Renal cortical epithelial cell (primary cell): ENCODE measurements at regions not wholly inside any gene's neighbourhood (a gene's known extent, or its start where the extent isn't known, plus 50 kb on each side); places are given as distances from the start of the nearest gene placed in this dataset.

Experiments
- DNase-seq: peaks from one replicate; pipeline ENCODE4 v3.0.0-alpha.2; 2011; ENCODE audit warnings: low read depth

GRCh38 chr12:58364389-58365086 lies 423.2 kb downstream of the ATP23 start:
- DNase-seq: peak; percentile 99

GRCh38 chr12:58365087-58365390 lies 423.7 kb downstream of the ATP23 start:
- DNase-seq: no peak

GRCh38 chr12:58367041-58367440 lies 425.7 kb downstream of the ATP23 start:
- peak; percentile 9 for DNase-seq

DNA sequence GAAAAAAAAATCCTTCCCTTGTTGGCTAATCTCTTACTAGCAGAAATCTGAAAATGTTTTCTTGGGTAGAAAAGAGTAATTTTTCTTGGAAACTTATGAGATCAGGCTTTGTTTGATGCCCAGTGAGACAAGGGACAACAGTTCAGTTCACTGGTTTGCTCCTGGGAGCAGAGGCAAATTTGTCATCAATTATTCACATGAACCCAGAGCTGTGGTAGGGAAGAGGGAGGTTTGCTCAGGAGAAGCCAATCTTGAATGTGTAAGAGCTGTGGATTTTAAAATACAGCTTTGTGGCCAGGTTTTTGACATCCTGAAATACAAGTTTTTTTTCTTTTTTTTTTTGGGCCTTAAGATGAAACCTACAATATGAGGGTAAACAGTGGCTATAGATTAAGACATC lies 426.6 kb downstream of the ATP23 start:
- DNase-seq: peak; percentile 58

DNA sequence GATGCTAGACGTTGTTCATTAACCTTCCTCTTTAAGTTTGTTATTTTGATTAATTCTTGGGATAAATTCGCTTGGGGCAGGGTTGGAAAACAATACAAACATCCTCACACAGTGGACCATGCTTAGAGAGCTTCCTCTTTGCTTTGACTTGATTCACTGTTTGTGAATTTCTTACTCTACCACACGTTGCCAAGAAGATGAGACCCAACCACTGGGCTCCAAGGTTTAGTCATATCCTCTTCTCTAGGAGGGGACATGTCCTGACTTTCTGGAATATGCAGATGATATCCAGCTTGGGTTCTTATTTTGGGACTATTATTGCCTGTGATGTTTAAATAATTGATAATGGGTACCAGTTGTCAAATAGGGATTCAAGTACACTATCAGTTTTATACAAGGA lies 428.2 kb downstream of the ATP23 start:
- no peak for DNase-seq

GRCh38 chr12:58372298-58372697 lies 430.9 kb downstream of the ATP23 start:
- no peak for DNase-seq

DNA sequence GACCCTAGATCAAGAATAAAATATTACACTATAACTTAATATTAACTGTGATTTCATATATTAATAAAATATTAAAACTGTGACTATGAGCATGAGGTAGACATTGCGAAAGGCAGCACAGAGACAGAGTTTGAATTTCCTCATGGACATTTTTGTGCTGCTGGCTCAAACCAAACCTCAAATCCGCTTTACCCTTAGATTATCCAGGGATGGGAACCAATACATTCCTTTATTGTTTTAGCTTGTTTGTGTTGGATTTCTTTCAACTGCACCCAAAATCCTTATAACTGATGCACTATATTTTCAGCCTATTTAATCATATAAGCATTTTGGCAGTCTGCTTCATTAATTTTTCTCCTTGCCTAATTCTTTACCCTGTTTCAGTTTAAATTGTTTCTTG lies 436.7 kb downstream of the ATP23 start:
- no peak for DNase-seq

GRCh38 chr12:58381546-58381945 lies 440.2 kb downstream of the ATP23 start:
- no peak for DNase-seq

DNA sequence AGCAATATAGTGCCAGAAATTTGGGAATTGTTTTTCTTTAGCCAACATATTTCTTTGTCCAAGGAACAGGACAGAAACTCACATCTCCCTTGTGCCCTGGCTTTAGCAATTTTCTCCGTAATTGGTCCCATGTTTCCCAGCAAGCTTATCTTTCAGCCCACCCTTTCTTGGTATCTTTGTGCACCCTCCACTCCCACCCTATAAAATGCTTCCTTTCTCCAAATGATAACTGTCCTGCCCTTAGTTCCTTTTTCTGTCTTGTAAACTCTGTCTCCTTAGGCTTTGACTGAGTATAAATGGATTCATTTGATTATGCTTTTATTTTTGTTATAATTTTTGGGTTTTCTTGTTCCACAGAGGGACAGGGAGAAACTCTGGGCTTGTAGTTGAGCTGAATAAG lies 442.8 kb downstream of the ATP23 start:
- DNase-seq: no peak

GRCh38 chr12:58386136-58386535 lies 444.8 kb downstream of the ATP23 start:
- peak; percentile 19 for DNase-seq

DNA sequence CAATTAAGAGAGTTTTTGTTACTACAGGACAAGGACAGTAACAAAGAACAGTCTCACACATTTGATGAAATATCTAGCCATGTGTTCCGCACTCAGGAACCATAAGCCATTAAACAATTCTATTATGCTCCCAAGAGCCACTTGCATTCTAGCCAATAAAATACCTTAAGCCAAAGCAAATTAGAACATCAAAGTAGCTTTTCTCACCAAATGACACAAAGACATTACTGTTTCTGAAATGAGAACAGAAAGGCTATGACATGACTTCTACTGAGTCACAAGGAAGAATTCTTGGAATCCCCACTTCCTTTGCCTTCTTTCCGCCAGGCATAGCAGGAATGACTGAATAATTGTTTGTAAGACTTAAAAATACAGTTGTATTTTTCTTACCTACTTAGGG lies 445.8 kb downstream of the ATP23 start:
- peak; percentile 90 for DNase-seq

- no peak for DNase-seq
Measured at GRCh38 chr12:58388261-58388660, 446.9 kb downstream of the ATP23 start.

GRCh38 chr12:58393152-58393551 lies 451.8 kb downstream of the ATP23 start:
- peak; percentile 79 for DNase-seq

DNA sequence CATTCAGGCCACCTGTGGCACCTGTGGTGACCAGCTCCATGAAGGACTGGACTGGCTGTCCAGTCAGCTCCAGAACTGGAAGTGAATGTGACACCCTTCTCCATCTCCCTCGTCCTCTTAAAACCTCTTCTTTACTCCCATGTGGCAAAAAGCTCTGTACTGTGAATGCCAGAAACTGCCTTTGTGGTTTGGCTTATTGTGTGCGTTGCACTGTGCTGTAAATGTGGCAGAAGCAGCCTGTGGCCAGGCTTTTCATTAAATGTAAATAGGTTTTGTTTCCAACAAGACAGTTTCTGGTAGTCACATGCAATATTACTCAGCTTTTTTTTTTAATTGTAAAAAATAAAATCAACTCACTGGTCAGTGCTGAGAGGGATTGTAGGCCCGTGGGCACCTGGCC lies 453.7 kb downstream of the ATP23 start:
- DNase-seq: no peak

DNA sequence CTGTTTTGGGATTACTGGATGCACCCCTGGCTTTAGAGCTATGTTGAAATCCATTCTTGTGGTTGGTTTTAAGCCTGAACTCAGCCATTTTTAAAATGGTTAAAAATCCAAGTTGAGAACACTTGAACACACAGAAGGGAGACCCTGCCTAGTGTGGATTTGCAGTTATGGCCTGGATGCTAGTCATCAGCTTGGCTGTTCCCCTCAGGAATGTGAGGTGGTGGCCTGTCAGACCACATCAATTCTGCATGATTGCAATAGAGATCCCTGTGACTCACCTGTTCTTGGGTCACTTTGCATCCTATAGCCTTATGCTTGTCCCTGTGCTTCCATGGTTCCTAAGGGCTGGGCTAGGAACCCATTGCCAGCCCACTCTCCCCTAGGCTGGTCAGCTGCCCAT lies 454.1 kb downstream of the ATP23 start:
- peak; percentile 92 for DNase-seq

DNA sequence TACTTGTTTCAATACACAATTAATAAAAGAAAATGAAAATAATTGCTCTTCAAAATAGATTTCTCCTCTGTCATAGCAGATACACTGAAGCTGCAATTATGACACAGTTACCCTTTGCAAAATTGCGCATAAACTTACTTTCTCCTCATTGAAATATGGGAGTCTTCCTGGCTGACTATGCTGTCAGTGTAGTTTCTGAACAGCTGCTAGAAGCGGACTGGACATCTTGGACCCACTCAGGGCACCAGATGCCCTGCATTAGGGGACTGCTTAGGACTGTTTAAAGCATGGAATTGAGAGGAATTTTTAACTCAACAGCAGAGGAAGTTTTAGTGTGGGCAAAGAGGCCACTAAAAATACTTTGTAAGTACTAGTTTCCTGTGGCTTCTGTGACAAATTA lies 454.9 kb downstream of the ATP23 start:
- DNase-seq: no peak

- DNase-seq: no peak
Measured at GRCh38 chr12:58405363-58405762, 464.0 kb downstream of the ATP23 start.

DNA sequence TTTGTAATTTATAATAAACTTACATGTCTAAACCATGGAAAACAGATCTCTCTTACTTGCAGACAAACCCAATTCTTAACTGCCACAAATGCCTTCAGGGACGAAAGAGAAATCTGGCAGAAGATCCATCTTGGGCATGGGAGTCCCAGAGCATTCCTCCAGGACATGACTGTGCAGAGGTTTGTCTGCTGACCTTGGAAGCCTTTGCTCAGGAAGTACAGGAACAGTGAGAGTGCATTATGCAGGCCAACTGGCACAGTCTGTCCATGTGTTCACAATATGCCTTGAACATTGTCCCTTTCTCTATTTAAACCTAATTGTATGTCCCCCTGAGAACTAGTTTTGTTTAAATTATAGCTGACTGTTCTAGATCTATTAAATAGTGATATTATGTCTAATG lies 467.1 kb downstream of the ATP23 start:
- DNase-seq: no peak

DNA sequence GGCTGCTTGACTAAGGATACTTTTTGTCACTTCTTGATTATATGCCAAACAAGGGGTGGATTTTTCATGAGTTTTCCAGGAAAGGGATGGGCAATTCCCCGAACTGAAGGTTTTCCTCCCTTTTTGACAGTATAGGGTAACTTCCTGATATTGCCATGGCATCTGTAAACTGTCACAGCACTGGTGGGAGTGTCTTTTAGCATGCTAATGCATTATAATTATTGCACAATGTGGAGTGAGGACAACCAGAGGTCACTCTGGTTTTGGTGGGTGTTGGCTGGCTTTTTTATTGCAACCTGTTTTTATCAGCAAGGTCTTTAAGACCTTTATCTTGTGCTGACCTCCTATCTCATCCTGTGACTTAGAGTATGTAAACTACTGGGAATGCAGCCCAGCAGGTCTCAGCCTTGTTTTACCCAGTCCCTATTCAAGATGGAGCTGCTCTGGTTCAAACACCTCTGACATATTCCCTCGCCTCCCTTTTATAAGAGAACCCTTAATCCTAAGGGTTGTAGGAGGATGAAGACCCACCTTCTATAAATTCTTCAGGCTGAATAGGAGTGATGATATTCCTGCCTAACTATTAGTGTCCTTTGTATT lies 471.2 kb downstream of the ATP23 start:
- DNase-seq: no peak

DNA sequence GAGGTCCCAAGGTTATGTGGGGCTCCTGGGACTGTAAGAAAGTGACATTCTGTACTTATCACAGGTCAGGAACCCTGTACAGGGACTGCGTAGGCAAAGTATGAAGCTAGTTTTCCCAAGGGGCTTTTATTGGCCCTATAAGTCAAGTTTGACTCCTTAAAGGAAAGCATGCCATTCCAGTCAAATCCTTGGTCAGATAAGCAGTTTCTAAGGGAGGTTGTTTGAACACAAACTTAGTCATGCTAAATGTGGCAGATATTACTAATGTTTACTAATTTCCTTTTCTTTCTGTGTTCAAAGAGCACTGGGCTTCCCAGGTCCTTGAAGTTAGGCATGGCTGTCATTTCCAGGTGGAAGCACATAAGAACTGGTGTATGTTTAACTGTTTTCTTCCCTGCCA lies 472.4 kb downstream of the ATP23 start:
- DNase-seq: peak; percentile 79

GRCh38 chr12:58414398-58414871 lies 473.1 kb downstream of the ATP23 start:
- DNase-seq: peak; percentile 78

DNA sequence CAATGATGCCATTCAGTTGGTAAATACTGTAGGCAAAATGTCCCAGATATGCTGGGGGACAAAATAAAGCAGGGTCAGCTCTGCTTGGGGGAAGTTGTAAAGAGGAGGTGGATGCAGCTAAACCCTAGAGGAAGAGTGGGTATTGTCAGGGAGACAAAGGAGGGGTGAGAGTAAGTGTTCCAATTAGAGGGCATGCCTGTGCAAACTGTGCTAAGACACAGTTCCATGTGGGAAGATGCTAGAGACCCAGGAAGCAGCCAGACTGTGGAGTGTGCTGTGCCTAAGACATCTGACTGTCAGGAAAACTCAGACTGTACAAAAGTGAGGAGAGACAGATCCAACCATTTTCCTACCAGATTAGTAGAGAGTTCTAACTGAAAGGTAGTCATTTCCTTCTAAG lies 474.3 kb downstream of the ATP23 start:
- DNase-seq: no peak

DNA sequence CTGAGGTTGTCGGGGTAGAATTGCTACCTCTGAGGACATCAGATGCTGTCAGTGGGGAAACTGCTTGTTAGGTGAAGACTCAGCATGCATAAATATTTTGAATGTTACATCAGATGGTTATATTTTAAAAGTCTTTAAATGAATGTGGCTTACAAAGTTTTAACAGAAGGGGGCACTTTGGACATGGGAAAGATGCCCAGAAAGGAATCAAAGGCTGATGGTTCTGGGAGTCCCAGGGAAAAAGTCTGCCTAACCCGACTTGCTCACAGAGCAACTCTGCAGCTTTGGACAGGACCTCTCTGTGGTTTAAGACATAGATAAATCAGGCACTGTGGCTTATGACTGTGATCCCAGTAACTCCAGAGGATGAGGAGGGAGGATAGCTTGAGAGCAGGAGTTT lies 474.9 kb downstream of the ATP23 start:
- DNase-seq: peak; percentile 64

DNA sequence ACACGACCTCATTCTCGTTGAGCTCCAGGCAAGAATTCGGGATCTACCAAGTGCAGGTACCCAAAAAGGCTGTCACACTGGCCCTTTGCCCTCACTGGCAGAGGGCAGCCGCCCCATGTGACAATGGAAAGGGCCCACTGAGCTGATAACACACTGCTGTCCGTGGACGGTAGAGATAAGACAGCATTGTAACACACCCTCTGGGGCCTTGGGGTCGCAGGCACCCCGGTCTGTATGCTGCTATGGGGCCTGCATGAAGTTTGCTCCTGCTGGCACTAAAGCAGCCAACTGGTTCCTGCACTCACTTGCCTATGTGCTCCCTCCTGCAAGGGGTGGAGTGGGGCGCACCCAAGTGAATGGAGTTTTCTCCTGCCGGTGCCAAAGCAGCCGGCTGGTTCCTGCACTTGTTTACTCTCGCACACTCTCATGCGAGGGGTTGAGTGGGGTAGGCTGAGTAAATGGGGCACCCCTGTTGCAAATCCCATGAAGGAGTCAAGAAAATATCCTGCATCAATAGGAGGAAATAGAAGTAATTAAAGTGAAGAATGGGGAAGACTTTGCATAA lies 477.9 kb downstream of the ATP23 start:
- DNase-seq: no peak
